NCI-H748 (cell line): ENCODE measurements at regions not wholly inside any gene's neighbourhood (a gene's known extent, or its start where the extent isn't known, plus 50 kb on each side); places are given as distances from the start of the nearest gene placed in this dataset.

Experiments used
- DNase-seq: peaks from one replicate; lab custom pipeline; 2025; ENCODE audit not compliant: unreplicated experiment; lab: John Stamatoyannopoulos, UW

DNA sequence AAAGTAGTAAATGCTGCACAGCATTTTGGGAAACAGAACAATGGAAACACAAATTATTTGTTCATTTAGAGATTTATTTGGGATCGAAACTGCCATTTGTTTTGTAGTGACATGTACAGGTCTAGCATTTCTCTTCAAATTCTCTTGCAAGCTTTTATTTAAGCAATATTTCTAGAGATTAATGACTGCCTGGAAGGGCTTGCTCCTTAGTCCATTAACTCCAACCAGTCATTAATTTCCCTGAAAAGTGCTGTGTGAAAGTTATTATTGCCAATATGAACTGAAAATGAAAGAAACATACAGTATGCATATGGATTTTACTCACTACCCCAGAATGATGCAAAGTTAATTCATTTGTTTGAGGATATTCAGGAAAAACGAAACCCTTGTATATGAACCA is 1349.6 kb upstream of the FLRT2 start:
- no peak for DNase-seq

DNA sequence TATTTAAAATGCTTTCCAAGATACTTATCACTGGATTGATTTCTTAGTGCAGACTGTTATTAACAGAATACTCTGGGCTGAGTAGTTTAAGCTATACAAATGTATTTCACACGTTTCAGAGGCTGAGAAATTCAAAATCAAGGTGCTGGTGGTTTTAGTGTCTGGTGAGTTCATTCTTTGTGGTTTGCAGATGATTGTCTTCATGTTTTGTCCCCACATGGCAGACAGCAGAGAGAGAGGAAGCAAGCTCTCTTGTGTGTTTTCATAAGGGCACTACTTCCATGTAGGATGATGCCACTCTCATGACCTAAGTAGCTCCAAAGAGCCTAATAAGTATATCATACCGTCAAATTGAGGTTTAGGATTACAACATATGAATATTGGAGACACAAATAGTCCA is 1348.9 kb upstream of the FLRT2 start:
- DNase-seq: no peak

- no peak for DNase-seq
These were observed 1334.4 kb upstream of the FLRT2 start for GRCh38 chr14:84195514-84195913.

- no peak for DNase-seq
These were observed 1332.2 kb upstream of the FLRT2 start for GRCh38 chr14:84197704-84198103.

- DNase-seq: no peak
These were observed 1327.5 kb upstream of the FLRT2 start for GRCh38 chr14:84202486-84202885.

GRCh38 chr14:84203896-84204295 is 1326.0 kb upstream of the FLRT2 start:
- DNase-seq: no peak

DNA sequence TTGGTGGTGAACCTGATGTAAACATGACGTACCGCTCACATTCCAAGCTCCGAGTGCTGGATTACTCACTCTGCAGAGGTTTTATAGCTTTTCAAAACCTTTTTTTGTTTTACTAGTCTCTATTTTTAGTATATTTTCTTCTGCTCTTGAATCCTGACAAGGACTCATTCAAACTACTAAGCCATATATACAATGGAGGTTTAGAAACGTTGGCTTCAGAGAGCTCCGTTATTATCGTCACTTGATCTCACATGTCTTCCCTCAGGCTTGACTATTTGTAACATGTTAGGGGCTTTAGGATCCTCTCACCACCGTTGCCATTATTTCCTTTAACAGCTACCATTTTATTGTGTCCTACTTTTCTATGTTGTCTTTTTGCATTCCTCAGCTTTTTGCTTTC is 1321.5 kb upstream of the FLRT2 start:
- no peak for DNase-seq

- no peak for DNase-seq
These were observed 1320.9 kb upstream of the FLRT2 start for GRCh38 chr14:84209031-84209430.

- no peak for DNase-seq
These were observed 1312.9 kb upstream of the FLRT2 start for GRCh38 chr14:84217066-84217465.

- DNase-seq: no peak
These were observed 1304.7 kb upstream of the FLRT2 start for GRCh38 chr14:84225268-84225667.

GRCh38 chr14:84228702-84229101 is 1301.2 kb upstream of the FLRT2 start:
- no peak for DNase-seq

- no peak for DNase-seq
These were observed 1295.7 kb upstream of the FLRT2 start for GRCh38 chr14:84234281-84234680.

GRCh38 chr14:84236290-84236689 is 1293.7 kb upstream of the FLRT2 start:
- no peak for DNase-seq

GRCh38 chr14:84237881-84238280 is 1292.1 kb upstream of the FLRT2 start:
- DNase-seq: no peak

GRCh38 chr14:84247693-84248092 is 1282.3 kb upstream of the FLRT2 start:
- no peak for DNase-seq

GRCh38 chr14:84250893-84251292 is 1279.1 kb upstream of the FLRT2 start:
- DNase-seq: no peak

DNA sequence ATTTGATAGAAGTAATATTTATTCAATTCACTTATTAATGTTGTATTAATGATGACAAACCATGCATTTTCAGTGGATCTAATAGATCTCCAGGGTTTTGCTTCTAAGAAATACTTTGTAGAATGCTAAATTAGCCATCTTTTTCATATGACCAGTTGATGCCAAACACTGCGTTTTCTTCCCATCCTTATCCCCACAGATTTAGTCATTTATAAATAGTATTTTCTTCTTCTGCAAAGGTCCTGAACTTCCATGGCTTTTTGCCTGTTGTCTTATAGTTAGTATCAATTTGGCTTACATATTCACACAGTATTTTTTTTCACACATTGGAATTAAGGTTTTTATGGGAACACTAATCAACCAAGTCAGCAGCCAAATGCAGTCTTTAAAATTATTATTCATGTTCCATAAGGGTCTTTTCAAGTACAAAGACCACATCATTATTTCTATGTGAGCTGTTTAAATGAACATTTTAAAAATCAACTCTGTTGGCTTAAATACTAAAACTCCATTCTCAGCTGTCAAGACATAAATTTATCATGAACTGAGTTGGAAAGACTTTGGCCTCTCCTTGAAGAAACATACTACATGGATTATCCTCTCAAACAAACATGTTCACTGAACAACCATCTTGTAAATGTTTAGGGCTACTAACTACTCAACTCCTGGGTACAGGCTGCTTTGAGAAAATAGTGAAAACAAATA is 1278.4 kb upstream of the FLRT2 start:
- no peak for DNase-seq

GRCh38 chr14:84252706-84253105 is 1277.2 kb upstream of the FLRT2 start:
- no peak for DNase-seq

DNA sequence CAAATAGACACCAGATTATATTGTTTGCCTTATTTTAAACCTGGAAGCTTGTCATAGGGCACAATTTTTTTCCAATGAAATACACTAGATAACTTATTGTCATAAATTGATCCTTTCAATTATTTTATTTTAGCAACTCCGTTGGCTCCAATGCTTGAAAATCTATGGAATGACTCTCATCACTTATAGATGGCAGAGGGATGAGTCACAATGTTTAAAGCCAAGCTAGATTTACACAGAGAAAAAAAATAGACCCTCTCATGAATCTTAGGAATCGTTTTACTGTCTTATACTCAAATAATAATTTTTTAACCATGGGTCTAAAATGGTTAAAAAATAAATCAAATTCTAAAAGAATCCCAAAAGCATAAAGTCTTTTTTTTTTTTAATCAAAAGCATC is 1276.6 kb upstream of the FLRT2 start:
- no peak for DNase-seq

- peak; percentile 83 for DNase-seq
These were observed 1275.7 kb upstream of the FLRT2 start for GRCh38 chr14:84254290-84254689.

DNA sequence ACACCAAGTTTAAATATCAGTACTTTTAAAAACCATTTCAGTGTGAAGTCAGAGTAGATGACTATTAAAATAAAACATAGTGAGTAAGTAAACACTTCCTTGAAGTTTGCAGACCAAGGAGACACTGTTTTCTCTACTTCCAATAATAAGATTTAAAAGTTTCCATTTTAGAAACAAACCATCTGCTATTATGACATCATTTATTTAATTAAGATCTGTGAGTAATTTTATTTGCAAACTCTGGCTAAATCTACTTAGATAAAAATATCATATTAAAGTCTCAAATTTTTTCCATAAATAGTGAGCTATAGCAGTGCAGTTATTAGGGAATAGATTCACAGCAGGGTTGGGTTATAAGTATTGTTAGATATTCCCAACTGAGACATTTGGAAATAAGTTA is 1267.0 kb upstream of the FLRT2 start:
- no peak for DNase-seq

DNA sequence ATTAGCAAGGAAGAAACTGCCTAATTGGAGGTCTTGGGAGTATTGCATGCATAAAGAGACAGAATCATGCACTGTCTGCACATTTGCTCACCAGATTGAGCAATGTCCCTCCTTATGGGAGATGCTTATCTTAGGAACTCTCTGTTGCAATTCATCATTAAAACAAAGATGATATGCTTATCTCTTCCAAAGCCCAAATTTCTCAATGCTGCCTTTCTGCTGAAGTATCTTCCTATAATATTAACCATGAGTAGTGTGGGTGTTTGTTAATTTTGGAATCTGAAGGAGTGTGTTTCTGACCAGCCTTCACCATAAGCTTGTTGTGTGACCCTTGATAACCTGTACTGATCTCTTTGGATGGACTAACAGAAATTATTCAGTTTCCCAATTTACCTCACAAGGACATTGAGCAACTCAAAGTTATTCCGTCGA is 1257.6 kb upstream of the FLRT2 start:
- no peak for DNase-seq

GRCh38 chr14:84273181-84273580 is 1256.8 kb upstream of the FLRT2 start:
- DNase-seq: no peak
